Tibial artery (tissue), 4 donors: ENCODE measurements at regions not wholly inside any gene's neighbourhood (a gene's known extent, or its start where the extent isn't known, plus 50 kb on each side); places are given as distances from the start of the nearest gene placed in this dataset.

Experiments used
- DNase-seq, 2 donors: peaks; one replicate each; pipeline ENCODE4 v3.0.0-alpha.2; 2019
- H3K27ac ChIP-seq, 2 donors: fragments of 200-600 bp; sonication (generic) in 1 of 2; 1 replicate in 1 of 2; 2 replicates in 1 of 2; pipeline ENCODE4 v1.5.1; 2018 to 2019; ENCODE audit warnings: mild to moderate bottlenecking in 1 of 2
- H3K27me3 ChIP-seq, 2 donors: fragments of 200-600 bp; sonication (generic) in 1 of 2; one replicate each; pipeline versions ENCODE4 v1.5.1 to v1.6.0; 2016 to 2019
- H3K36me3 ChIP-seq, 3 donors: fragments of 200-600 bp; sonication (generic) in 2 of 3; one replicate each; pipeline ENCODE4 v1.5.1; 2016 to 2019; ENCODE audit warnings: mild to moderate bottlenecking in 2 of 3
- H3K4me1 ChIP-seq, 4 donors: fragments of 200-600 bp; sonication (generic) in 2 of 4; 1 replicate in 3 of 4; 2 replicates in 1 of 4; pipeline ENCODE4 v1.5.1; 2016 to 2019
- H3K4me3 ChIP-seq, 2 donors: fragments of 200-600 bp; sonication (generic) in 1 of 2; 1 replicate in 1 of 2; 2 replicates in 1 of 2; pipeline ENCODE4 v1.5.1; 2018 to 2019; ENCODE audit warnings: mild to moderate bottlenecking in 2 of 2
- H3K9me3 ChIP-seq, 3 donors: fragments of 200-600 bp; sonication (generic) in 1 of 3; one replicate each; pipeline ENCODE4 v1.5.1; 2016 to 2019
- CTCF ChIP-seq, 2 experiments: fragments of 200-600 bp in 1 of 2; fragments of 450-650 bp in 1 of 2; IDR thresholded peaks; one replicate each; pipeline ENCODE4 v1.5.1; 2017 to 2019; ENCODE audit warnings: antibody characterized with exemption in 2 of 2, mild to moderate bottlenecking in 1 of 2, moderate library complexity in 1 of 2
- intact Hi-C: fragments of 100-400 bp; cut with DNase I; formaldehyde crosslinking; loops from one replicate; pipeline ENCODE4 v1.15.0; 2023; ENCODE audit warnings: low total_unique reads

- H3K9me3 ChIP-seq: no peaks in the 10 kb centered on the region
- TF ChIP-seq CTCF (IDR thresholded peaks at IDR 0.05): no peak
- H3K36me3 ChIP-seq: no peaks in the 10 kb centered on the region
- H3K27me3 ChIP-seq: no peaks in the 10 kb centered on the region
- H3K4me3 ChIP-seq: no peak overlapping the region
- intact Hi-C loops: no loop called here
- H3K27ac ChIP-seq: no peak overlapping the region
- DNase-seq: no peak
- no peaks in the 10 kb centered on the region for H3K4me1 ChIP-seq
Observed at GRCh38 chr6:6996124-6996523, 111.6 kb upstream of the RREB1 start.

GRCh38 chr6:6997263-6998193 is 110.2 kb upstream of the RREB1 start:
- Histone ChIP-seq H3K27ac (no peak overlapping the region), H3K27me3 (no peaks in the 10 kb centered on the region), H3K4me1 (no peaks in the 10 kb centered on the region), H3K36me3 (no peaks in the 10 kb centered on the region), H3K4me3 (no peak overlapping the region), H3K9me3 (no peaks in the 10 kb centered on the region)
- DNase-seq: no peak
- intact Hi-C loops: no loop called here
- no peak for TF ChIP-seq CTCF (IDR thresholded peaks at IDR 0.05)

GRCh38 chr6:6998194-6998569 is 109.6 kb upstream of the RREB1 start:
- intact Hi-C loops: no loop called here
- DNase-seq: no peak
- H3K36me3 ChIP-seq: no peaks in the 10 kb centered on the region
- no peaks in the 10 kb centered on the region for H3K4me1 ChIP-seq
- H3K4me3 ChIP-seq: no peak overlapping the region
- no peaks in the 10 kb centered on the region for H3K27me3 ChIP-seq
- no peak overlapping the region for H3K27ac ChIP-seq
- H3K9me3 ChIP-seq: no peaks in the 10 kb centered on the region
- no peak for TF ChIP-seq CTCF (IDR thresholded peaks at IDR 0.05)

- TF ChIP-seq CTCF (IDR thresholded peaks at IDR 0.05): no peak
- no peak for DNase-seq
- H3K4me3 ChIP-seq: no peak overlapping the region
- intact Hi-C loops: no loop called here
- H3K9me3 ChIP-seq: no peaks in the 10 kb centered on the region
- peaks cover 0 to 2% of the 10 kb centered on the region in 2 donors for H3K27me3 ChIP-seq
- no peaks in the 10 kb centered on the region for H3K4me1 ChIP-seq
- no peak overlapping the region for H3K27ac ChIP-seq
- H3K36me3 ChIP-seq: no peaks in the 10 kb centered on the region
Observed at GRCh38 chr6:7000825-7001777, 106.7 kb upstream of the RREB1 start.

GRCh38 chr6:7003041-7003440 is 104.7 kb upstream of the RREB1 start:
- H3K4me3 ChIP-seq: no peak overlapping the region
- DNase-seq: no peak
- H3K27me3 ChIP-seq: peaks cover 0 to 2% of the 10 kb centered on the region in 2 donors
- no peaks in the 10 kb centered on the region for H3K9me3 ChIP-seq
- intact Hi-C loops: no loop called here
- TF ChIP-seq CTCF (IDR thresholded peaks at IDR 0.05): no peak
- no peaks in the 10 kb centered on the region for H3K36me3 ChIP-seq
- no peak overlapping the region for H3K27ac ChIP-seq
- H3K4me1 ChIP-seq: no peaks in the 10 kb centered on the region
